IMR-90 (cell line): ENCODE measurements at regions not wholly inside any gene's neighbourhood (a gene's known extent, or its start where the extent isn't known, plus 50 kb on each side); places are given as distances from the start of the nearest gene placed in this dataset.

ENCODE experiments used
- ATAC-seq: fragments of 200-7000 bp; cut with Tn5 transposase; 2 replicates; pipeline ENCODE4 v1.9.1; 2020; ENCODE audit warnings: low read depth, mild to moderate bottlenecking, moderate library complexity
- BruUV-seq: library from RNA; stranded (reverse); fragments of 400-500 nt; replicated peaks from 2 replicates; lab custom pipeline; 2021; lab: Mats Ljungman, UMichigan
- CTCF ChIA-PET: fragments of 300-600 bp; formaldehyde crosslinking; extraction: SDS; loops from one replicate; lab custom pipeline; 2021; ENCODE audit warnings: antibody characterized with exemption; lab: Yijun Ruan, JAX
- POLR2A ChIA-PET: fragments of 300-600 bp; sonication (Branson Sonifier 250); formaldehyde crosslinking; loops from one replicate; lab custom pipeline; 2022; ENCODE audit warnings: antibody characterized with exemption; ENCODE audit not compliant: unreplicated experiment; lab: Charles Lee
- DNase-seq: peaks from one replicate; pipeline ENCODE4 v3.0.0; 2013
- H2AFZ ChIP-seq: replicated peaks from 2 replicates; pipeline ENCODE3; 2013; ENCODE audit warnings: low read length, mild to moderate bottlenecking; ENCODE audit not compliant: poor library complexity
- H2AK5ac ChIP-seq: 2 replicates; pipeline ENCODE4 v1.6.1; 2013; ENCODE audit warnings: low read depth, low read length, inconsistent platforms
- H2AK9ac ChIP-seq: replicated peaks from 2 replicates; pipeline ENCODE3; 2013; ENCODE audit warnings: mild to moderate bottlenecking, low read depth, low read length, moderate library complexity; ENCODE audit not compliant: poor library complexity
- H2BK120ac ChIP-seq: 2 replicates; pipeline ENCODE4 v1.6.1; 2013; ENCODE audit warnings: low read depth, low read length, inconsistent platforms
- H2BK15ac ChIP-seq: 3 replicates; pipeline ENCODE4 v1.6.1; 2013; ENCODE audit warnings: low read depth, low read length, inconsistent platforms
- H2BK20ac ChIP-seq: 2 replicates; pipeline ENCODE4 v1.6.1; 2013; ENCODE audit warnings: low read depth, mild to moderate bottlenecking, inconsistent platforms, low read length, moderate library complexity
- H2BK5ac ChIP-seq: 2 replicates; pipeline ENCODE4 v1.6.1; 2013; ENCODE audit warnings: mild to moderate bottlenecking, low read depth, low read length, inconsistent platforms; ENCODE audit not compliant: poor library complexity, severe bottlenecking
- H3K14ac ChIP-seq: replicated peaks from 2 replicates; pipeline ENCODE4 v1.6.1; 2013; ENCODE audit warnings: low read depth, low read length, inconsistent platforms
- H3K18ac ChIP-seq: 2 replicates; pipeline ENCODE4 v1.6.1; 2013; ENCODE audit warnings: low read depth, low read length, control low read depth
- H3K23ac ChIP-seq: 2 replicates; pipeline ENCODE4 v1.6.1; 2013; ENCODE audit warnings: low read depth, low read length, inconsistent platforms
- H3K27ac ChIP-seq: 2 replicates; pipeline ENCODE4 v1.5.1; 2013; ENCODE audit warnings: mild to moderate bottlenecking, control low read depth, low read length; ENCODE audit not compliant: insufficient read depth
- H3K27me3 ChIP-seq: 2 replicates; pipeline ENCODE4 v1.6.1; 2013; ENCODE audit warnings: low read length; ENCODE audit not compliant: control insufficient read depth, insufficient read depth
- H3K36me3 ChIP-seq: 2 replicates; pipeline ENCODE4 v1.6.1; 2013; ENCODE audit warnings: low read length, mixed read lengths; ENCODE audit not compliant: control insufficient read depth, insufficient read depth
- H3K4ac ChIP-seq: 2 replicates; pipeline ENCODE4 v1.6.1; 2013; ENCODE audit warnings: low read depth, low read length, inconsistent platforms
- H3K4me1 ChIP-seq: 2 replicates; pipeline ENCODE4 v1.6.1; 2013; ENCODE audit warnings: low read length, mixed read lengths; ENCODE audit not compliant: control insufficient read depth, insufficient read depth
- H3K4me2 ChIP-seq: 2 replicates; pipeline ENCODE4 v1.6.1; 2013; ENCODE audit warnings: low read depth, mild to moderate bottlenecking, control low read depth, low read length, moderate library complexity
- H3K4me3 ChIP-seq: 2 replicates; pipeline ENCODE4 v1.5.1; 2013; ENCODE audit warnings: low read depth, mild to moderate bottlenecking, control low read depth, low read length, moderate library complexity; ENCODE audit not compliant: insufficient read depth
- H3K56ac ChIP-seq: 2 replicates; pipeline ENCODE4 v1.6.1; 2013; ENCODE audit warnings: low read length, inconsistent platforms; ENCODE audit not compliant: insufficient read depth; ENCODE audit errors: extremely low read depth
- H3K79me1 ChIP-seq, 2 experiments: 2 replicates each; pipeline ENCODE4 v1.6.1; 2013; ENCODE audit warnings: low read length in 2 of 2, inconsistent platforms in 1 of 2, low read depth in 1 of 2
- H3K9ac ChIP-seq: 2 replicates; pipeline ENCODE4 v1.6.1; 2013; ENCODE audit warnings: low read depth, low read length, control low read depth
- H3K9me1 ChIP-seq: 2 replicates; pipeline ENCODE4 v1.6.1; 2013; ENCODE audit warnings: low read length, inconsistent platforms; ENCODE audit not compliant: insufficient read depth
- H3K9me3 ChIP-seq: 2 replicates; pipeline ENCODE4 v1.6.1; 2013; ENCODE audit warnings: low read length; ENCODE audit not compliant: control insufficient read depth, insufficient read depth
- H4K20me1 ChIP-seq: 2 replicates; pipeline ENCODE4 v1.6.1; 2013; ENCODE audit warnings: low read length, inconsistent platforms; ENCODE audit not compliant: insufficient read depth
- H4K5ac ChIP-seq: 2 replicates; pipeline ENCODE4 v1.6.1; 2013; ENCODE audit warnings: mild to moderate bottlenecking, low read depth, low read length, control low read depth
- H4K8ac ChIP-seq, 2 experiments: 2 replicates each; pipeline ENCODE4 v1.6.1; 2013; ENCODE audit warnings: low read depth in 2 of 2, low read length in 2 of 2, control low read depth in 1 of 2, inconsistent platforms in 1 of 2
- H4K91ac ChIP-seq: 2 replicates; pipeline ENCODE4 v1.6.1; 2013; ENCODE audit warnings: low read depth, low read length, inconsistent platforms; ENCODE audit not compliant: insufficient read depth
- CTCF ChIP-seq: conservative IDR thresholded peaks from 2 replicates; pipeline ENCODE4 v1.5.1; 2012; ENCODE audit warnings: mild to moderate bottlenecking, low read depth, low read length, improper control_type of control experiment
- FOS ChIP-seq: fragments of 150-350 bp; IDR thresholded peaks from 2 replicates; pipeline ENCODE4 v1.6.1; 2016; ENCODE audit warnings: low read depth, low read length
- MAZ ChIP-seq: IDR thresholded peaks from 2 replicates; pipeline ENCODE4 v1.6.1; 2012; ENCODE audit warnings: low read depth, mild to moderate bottlenecking, low read length, improper control_type of control experiment, moderate library complexity, borderline replicate concordance
- MXI1 ChIP-seq: IDR thresholded peaks from 2 replicates; pipeline ENCODE4 v1.6.1; 2012; ENCODE audit warnings: low read depth, mild to moderate bottlenecking, low read length, moderate library complexity, borderline replicate concordance
- NFE2L2 ChIP-seq: fragments of 150-350 bp; IDR thresholded peaks from 2 replicates; pipeline ENCODE4 v1.6.1; 2016; ENCODE audit warnings: low read depth, mild to moderate bottlenecking, low read length
- POLR2A ChIP-seq: IDR thresholded peaks from 2 replicates; pipeline ENCODE4 v1.6.1; 2012; ENCODE audit warnings: mild to moderate bottlenecking, low read depth, low read length
- WGBS, 2 experiments: methylation state at CpG; one replicate each; pipeline versions ENCODE4 v1.1.5 to v1.1.7; 2013; ENCODE audit warnings: missing lambda C conversion rate in 2 of 2; ENCODE audit not compliant: insufficient read length in 1 of 2; ENCODE audit errors: extremely low coverage in 2 of 2; 5-methylcytosine and 5-hydroxymethylcytosine counted together
- dilution Hi-C: fragments of 300-500 bp; cut with HindIII; formaldehyde crosslinking; loops from one replicate; pipeline ENCODE4 v1.14.3; 2018; ENCODE audit warnings: low sequenced_read_pairs; ENCODE audit not compliant: unreplicated experiment
- in situ Hi-C: fragments of 300-500 bp; cut with MboI; formaldehyde crosslinking; loops from 3 replicates; pipeline ENCODE4 v1.14.3; 2019; ENCODE audit warnings: low sequenced_read_pairs, inconsistent platforms, mixed read lengths
- intact Hi-C: fragments of 100-400 bp; cut with micrococcal nuclease; formaldehyde crosslinking; loops from 2 replicates; pipeline ENCODE4 v1.10.0; 2022
- TF ChIP-seq, protein P1 (sequence below): fragments of 150-350 bp; IDR thresholded peaks from 2 replicates; pipeline ENCODE4 v1.6.1; 2017; ENCODE audit warnings: mild to moderate bottlenecking, antibody characterized with exemption, low read length, low read depth

DNA sequence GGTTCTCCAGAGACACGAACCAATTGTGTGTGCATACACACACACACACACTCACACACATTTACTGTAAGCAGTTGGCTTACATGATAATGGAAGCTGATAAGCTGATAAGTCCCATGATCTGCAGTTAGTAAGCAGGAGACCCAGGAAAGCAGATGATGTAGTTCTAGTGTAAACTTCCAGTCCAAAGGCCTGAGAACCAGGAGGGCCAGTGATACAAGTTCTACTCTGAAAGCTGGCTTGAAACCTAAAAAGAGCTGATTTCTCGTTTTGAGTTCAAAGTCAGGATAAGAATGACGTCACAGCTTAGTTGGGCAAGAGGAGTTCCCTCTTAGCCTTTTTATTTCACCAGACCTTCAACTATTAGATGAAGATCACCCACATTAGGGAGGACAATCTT is 558.8 kb upstream of the PIK3C3 start:
- H4K5ac ChIP-seq, result no peak overlapping the region
- no peak overlapping the region for H3K9ac ChIP-seq
- H3K4me1 ChIP-seq, result no peaks in the 10 kb centered on the region
- DNase-seq (no peak), ATAC-seq (no peak)
- no peak overlapping the region for H2AK9ac ChIP-seq
- TF ChIP-seq FOS (no peak), POLR2A (no peak), MXI1 (no peak), MAZ (no peak), CTCF (no peak), NFE2L2 (no peak)
- TF ChIP-seq, protein P1, sequence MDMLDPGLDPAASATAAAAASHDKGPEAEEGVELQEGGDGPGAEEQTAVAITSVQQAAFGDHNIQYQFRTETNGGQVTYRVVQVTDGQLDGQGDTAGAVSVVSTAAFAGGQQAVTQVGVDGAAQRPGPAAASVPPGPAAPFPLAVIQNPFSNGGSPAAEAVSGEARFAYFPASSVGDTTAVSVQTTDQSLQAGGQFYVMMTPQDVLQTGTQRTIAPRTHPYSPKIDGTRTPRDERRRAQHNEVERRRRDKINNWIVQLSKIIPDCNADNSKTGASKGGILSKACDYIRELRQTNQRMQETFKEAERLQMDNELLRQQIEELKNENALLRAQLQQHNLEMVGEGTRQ, result no peak
- H3K9me3 ChIP-seq, result no peaks in the 10 kb centered on the region
- no peak overlapping the region for H2BK20ac ChIP-seq
- intact Hi-C loops, result loop anchor here (10.0 kb wide), 2 partner anchors 1551 to 1821 kb away; no protein-coding TSS in a partner anchor
- H3K4ac ChIP-seq, result no peak overlapping the region
- no peak overlapping the region for H3K27ac ChIP-seq
- in situ Hi-C loops, result loop anchor here (25.0 kb wide), 1 partner anchor 984 kb away; no protein-coding TSS in a partner anchor
- no peaks in the 10 kb centered on the region for H3K79me1 ChIP-seq
- dilution Hi-C loops, result no loop called here
- H3K18ac ChIP-seq, result no peak overlapping the region
- no peak overlapping the region for H4K8ac ChIP-seq
- H3K14ac ChIP-seq, result no peak overlapping the region
- H3K56ac ChIP-seq, result no peak overlapping the region
- H3K4me3 ChIP-seq, result no peak overlapping the region
- H3K27me3 ChIP-seq, result no peaks in the 10 kb centered on the region
- H3K36me3 ChIP-seq, result no peaks in the 10 kb centered on the region
- H3K9me1 ChIP-seq, result no peaks in the 10 kb centered on the region
- H2BK5ac ChIP-seq, result no peak overlapping the region
- H2AFZ ChIP-seq, result no peak overlapping the region
- no peak overlapping the region for H2AK5ac ChIP-seq
- BruUV-seq, result no TSS peak
- POLR2A ChIA-PET, result no interaction called here
- CTCF ChIA-PET, result no interaction called here
- no peak overlapping the region for H4K91ac ChIP-seq
- H3K23ac ChIP-seq, result no peak overlapping the region
- H2BK15ac ChIP-seq, result no peak overlapping the region
- H2BK120ac ChIP-seq, result no peak overlapping the region
- H4K20me1 ChIP-seq, result no peaks in the 10 kb centered on the region
- WGBS, 2 experiments, result 100% methylated on average over 1 of the region's 3 CpGs; no CpG with 5 or more reads in 1 of the 2 experiments
- H3K4me2 ChIP-seq, result no peak overlapping the region
